Mesenteric fat pad (tissue), 1 donor: ENCODE measurements at regions not wholly inside any gene's neighbourhood (a gene's known extent, or its start where the extent isn't known, plus 50 kb on each side); places are given as distances from the start of the nearest gene placed in this dataset.
"Not testable (repeated sequence)": the region's sequence is repeated elsewhere in the genome, so short reads cannot be mapped to it uniquely, and the experiment has no call there.

ENCODE experiments used
- DNase-seq: peaks from one replicate; pipeline ENCODE4 v3.0.0-alpha.2; 2020; ENCODE audit warnings: low spot score
- donor health status: DM: yes; HTN: yes; CAD: no.

DNA sequence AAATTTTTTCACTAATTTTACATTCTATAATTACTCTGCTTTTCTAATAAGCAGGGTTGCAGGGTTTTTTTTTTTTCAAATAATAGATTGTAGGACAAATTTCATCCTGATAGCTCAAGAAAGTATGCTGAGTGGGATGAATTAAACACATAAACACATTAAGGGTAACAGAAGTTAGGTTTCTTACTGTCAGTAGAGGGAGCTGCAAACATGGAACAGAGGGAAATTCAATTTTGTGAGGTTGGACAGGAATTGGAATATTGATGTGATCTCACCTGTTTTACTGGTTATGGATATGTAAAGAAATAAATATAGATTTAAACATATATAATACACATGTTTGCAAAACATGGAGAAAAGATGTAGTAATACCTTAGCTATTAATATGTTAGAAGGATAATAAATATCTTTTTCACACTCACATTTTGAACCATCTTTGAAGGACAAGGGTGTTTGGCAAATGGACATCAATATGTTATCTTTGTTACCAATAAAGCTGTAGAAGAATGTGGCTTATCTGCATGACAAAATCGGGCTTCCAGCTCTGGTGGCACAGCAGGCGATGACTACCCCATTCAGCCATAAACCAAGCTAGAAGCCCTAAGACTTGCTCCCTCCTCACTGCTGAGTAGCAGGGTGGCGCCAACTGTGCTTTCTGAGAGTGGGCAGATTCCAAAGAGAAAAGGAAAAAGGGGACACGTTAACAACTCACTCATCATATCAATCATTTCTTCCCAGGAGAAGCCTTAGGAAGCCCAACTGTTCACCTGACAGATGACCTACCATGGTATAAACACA is 1257.4 kb downstream of the GATA3 start:
- no peak for DNase-seq

DNA sequence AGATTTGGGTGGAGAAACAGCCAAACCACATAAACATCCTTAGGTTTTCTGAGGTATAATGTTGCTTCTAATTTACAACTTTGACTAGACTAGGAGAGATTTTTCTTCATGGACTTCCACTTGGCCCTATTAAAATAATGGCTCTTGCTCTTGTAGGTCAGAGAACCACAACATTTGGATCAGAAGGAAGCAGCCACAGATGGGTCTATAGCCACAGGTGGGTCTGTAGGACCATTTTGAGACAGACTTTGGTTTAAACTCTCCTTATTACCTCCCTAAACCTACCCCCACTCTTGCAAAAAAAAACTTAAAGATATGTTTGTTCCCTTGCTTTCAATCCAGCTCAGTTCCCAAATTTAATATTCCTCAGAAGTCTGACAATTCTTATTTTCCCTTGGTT is 1260.8 kb downstream of the GATA3 start:
- no peak for DNase-seq

DNA sequence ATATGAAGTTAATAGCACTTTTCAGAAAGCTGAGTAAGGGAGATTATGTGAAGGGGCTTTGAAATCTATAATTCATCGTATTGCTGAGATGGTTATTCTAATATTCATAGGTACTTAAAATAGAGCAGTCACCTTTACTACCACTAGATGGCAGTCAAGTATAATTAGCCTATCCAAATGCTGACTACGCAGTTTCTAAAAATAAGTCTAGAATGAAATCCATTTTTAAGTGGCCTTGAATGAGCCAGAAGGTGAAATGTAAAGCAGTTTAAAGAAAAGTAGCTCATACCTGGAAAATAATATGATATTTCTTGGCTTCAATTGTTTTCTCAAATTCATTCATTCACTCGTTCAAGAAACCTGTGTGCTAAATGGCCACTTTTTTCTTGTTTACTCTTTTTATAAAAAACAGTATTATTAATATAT is 1277.1 kb downstream of the GATA3 start:
- no peak for DNase-seq

DNA sequence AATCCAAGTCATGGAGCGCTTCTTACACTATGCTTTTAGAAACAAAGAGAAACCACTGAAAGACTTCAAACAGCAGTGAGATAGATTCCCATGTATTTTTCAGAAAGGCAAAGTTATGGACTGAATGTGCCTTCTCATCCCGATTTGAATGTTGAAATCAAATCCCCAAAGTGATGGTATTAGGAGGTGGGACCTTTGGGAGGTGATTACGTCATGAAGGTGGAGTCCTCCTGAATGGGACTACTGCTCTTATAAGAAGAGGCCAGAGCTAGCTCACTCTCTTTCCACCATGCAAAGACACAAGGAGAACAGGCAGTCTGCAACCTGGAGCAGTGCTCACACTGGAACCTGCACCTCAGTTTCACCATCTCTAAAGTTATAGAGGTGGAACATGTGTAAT is 1279.8 kb downstream of the GATA3 start:
- DNase-seq, result no peak

DNA sequence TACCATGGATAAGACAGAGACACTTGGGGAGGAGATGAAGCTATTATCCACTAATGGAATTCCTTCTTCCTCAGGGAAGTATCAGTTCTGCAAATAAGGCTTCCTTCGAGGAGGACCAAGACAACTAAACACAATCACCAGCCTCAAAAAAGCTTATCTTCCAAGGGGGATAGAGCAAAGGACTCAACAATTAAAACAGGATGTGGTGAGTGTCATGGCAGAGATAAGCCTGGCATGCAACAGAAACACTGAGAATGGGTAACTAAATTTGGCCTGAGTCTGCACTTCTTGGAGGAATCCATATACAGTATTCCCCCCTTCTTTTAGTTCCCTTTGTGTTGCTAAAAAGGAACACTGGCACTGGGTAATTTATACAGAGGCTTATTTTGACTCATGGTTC is 1285.2 kb downstream of the GATA3 start:
- DNase-seq, result no peak

DNA sequence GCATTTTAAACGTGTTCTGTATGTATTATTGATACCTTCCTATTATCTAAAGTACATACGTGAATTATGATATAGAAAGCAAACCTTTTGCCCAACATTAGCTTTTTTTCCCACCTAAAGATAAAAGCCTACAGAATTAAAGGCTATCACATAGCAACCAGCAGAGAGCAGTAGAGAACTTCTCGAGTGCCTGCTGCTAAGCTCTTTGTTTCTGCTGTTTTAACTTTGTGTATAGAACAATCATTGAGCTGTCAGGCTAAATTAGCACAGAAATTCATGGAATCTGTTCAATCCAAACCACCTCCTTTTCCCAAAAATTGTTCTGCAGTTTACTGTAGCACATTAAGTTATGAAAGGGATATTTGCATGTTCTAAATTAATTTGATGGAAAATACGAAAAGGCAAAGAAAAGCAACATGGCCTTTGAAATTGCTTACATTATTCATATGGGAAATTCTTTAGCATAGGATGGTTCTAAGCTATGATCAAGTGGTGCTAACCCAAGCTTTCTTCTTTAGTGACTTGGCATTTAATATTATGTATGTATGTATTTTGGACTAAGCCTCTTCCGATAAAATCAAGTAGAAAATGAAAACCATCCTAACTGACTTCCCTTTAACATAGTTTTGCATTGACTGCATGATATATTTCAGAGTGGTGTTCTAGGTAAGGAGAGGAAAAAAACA is 1288.5 kb downstream of the GATA3 start:
- no peak for DNase-seq

DNA sequence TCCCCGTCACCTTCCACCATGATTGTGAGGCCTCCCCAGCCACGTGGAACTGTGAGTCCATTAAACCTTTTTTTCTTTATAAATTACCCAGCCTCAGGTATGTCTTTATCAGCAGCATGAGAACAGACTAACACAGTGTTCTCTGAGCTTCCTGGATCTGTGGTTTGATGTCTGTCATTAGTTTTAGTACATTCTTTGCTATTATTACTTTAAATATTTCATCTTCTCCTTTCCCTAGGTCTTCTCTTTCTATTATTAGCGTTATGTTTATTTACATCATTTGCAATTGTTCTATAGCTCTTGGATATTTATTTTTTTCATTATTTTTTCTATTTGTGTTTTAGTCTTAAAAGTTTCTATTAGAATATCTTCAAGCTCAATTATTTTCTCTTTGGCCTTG is 1293.4 kb downstream of the GATA3 start:
- DNase-seq, result not testable (repeated sequence)

DNA sequence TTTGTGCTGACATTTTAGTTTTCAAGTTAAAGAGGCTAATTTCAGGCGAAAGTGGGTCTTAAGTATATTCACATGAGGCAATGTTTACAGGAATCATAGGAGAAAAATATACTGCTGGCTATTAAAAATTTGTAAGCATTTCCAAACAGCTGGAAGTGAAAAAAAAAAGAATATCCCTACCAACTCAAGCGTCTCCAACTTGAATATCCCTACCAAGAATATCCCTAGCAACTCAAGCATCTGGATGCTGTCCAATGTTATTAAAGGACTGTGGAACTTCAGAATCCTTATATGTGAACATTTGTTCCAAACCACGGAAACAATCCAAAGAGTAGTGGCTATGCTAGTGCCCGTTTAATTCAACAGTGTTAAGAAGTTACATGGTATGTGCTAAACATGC is 1303.0 kb downstream of the GATA3 start:
- DNase-seq, result no peak

DNA sequence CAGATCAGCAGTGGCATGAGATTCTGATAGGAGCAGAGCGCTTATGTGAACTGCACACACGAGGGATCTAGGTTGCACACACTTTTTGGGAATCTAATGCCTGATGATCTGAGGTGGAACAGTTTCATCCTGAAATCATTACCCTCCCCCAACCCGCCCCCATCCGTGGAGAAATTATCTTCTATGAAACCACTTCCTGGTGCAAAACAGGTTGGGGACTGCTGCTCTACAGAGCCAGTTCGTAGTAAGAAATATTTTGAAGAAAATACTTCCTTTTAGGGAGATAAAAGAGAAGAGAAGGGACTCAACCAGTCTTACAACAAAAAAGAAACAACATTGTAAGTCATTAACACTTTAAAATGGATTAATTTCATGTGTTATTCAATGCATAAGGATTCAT is 1308.2 kb downstream of the GATA3 start:
- no peak for DNase-seq

DNA sequence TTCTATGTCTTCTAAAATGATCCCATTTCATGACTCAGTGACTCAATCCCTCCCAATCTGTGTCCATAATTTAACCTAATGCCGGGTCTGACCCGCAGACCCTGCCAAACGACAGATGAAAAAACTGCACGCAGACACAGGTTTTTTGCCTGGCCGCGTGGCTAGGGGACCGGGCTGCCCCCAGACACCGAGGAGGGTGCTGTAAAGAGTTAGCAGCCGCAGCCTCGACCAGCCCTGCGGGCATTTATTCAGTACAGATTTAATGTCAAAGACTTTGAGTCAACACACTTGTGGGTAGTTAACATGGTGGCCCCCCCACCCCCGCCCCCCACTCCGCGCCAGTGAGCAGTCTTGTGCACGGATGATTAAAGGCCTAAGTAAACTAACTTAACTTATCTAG is 1324.7 kb downstream of the GATA3 start:
- no peak for DNase-seq

DNA sequence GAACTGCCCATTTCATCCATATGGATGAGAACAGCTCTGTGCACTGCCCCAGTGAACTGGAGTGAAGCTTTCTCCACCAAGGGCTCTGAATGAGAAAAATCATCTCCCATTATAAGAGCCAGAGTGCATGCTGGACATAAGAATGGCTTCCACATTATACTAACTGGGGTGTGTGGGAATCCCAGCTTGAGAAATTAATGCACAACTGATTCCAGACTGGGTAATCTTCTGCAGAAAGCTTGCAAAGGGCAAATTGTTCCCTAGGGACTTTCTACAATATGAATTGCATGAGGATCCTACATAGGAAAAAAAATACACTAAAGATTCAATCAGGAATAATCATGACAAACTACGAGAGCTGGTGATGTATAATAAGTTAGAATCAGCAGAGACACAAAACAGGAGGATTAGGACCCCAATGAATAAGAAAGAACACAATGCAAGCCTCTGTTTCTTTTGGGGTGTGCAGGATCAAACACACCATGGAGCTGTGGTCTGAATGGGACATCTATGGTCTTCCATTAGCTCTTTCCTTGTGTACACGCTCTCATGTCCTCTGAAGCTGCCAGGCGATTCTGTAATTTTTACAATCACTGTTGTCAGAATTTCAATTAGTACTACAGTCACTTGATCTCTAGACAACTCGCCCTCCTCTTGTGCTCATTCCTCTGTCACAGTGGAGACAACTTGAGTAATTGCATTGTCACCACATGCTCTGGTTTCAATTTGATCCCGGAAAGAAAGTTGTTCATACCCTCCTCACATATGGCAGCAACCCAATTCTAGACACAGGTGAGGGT is 1327.4 kb downstream of the GATA3 start:
- no peak for DNase-seq

DNA sequence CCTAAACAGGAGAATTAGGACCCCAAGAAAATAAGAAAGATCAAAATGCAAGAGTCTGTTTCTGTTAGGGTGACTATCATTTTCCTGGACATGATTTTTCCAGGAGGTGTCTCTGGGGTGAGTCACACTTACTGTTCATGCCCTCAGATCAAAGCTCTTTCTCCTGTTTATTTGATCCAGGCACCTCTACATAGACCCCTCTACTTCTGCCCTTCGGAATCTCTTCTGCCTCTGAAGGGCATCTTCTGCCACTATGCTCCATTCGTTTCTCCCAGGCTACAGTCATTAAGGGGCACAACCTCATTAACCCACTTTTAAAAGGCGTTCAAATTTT is 1328.0 kb downstream of the GATA3 start:
- DNase-seq, result no peak

DNA sequence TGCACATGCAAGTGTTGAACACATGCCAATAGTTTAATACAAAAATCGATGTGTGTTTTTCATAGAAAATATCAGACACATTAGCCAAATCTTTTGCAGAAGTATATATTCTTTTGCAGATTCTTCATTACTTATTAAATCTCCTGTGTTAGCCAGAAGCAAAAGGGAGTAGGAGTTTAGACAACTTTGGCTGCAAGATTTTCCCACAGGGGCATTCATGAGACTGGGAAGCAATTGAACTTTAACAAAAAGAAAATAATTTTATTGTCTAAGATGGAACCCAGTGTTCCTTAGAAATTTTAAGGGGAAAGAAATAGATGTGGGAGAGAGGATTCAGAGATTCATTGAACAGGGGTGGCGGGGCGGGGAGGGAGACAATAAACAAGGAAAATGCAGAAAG is 1336.0 kb downstream of the GATA3 start:
- no peak for DNase-seq

DNA sequence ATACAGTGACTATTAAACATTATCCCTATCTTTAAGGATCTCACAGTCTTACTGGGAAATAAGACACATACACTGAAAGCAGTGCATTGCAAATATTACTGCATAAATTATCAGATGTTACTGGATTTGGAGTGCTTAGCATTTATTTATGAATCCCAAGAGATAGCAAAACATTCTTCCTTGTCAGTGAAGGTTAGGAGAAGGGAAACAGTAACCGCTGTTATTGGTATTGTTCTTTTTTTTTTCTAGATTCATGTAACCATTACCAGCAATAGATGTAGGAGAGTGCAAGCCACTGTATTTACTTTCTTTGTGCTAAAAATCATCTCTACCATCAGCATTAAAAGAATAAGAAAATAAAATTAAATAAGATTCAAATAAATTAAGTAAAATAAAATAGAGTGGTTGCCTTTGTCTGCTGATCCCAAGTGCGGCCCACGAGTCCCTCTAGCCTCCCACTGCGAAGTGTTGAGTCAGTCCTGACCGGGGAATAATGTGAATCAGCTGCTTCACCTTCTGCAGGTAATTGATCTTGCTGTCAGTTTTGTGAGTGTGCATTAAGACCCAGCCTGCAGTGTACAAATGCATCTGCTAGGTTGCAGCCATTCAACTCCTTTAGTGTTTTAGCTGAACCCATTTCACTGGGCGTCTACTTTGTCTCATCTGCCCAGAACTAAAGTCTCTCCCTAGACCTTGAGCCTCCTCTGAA is 1344.9 kb downstream of the GATA3 start:
- DNase-seq, result no peak

DNA sequence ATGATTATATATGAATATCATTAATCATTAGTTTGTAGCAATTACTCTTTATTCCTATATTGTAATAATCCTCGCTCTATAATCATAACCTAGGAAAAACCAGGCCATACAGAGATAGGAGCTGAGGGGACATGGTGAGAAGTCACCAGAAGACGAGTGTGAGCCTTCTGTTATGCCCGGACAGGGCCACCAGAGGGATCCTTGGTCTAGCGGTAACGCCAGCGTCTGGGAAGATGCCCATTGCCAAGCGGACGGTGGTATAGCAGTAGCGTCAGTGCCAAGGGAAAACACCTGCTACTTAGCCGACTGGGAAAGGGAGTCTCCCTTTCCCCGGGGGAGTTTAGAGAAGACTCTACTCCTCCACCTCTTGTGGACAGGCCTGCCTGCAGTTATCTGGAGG is 1347.6 kb downstream of the GATA3 start:
- DNase-seq, result not testable (repeated sequence)

DNA sequence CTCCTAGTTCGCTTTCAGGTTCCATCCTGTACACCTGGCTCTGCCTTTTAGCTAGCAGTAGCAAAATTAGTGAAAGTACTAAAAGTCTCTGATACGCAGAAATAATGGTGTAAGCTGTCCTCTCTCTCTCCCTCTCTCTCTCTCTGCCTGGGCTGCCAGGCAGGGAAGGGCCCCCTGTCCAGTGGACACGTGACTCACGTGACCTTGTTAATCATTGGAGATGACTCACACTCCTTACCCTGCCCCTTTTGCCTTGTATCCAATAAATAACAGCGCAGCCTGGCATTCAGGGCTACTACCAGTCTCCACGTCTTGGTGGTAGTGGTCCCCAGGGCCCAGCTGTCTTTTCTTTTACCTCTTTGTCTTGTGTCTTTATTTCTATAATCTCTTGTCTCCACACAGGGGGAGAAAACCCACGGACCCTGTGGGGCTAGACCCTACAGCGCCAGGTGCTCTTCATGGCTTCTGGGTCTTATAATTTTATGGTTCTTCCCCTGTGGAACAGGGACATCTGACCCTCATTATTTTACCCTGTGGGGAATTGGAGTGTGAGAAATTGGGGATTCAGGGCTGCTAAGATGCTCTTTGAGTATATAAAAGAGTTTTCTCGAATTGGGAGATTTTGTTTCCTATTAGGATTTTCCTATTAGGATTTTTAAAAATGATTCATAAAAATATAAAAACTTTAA is 1348.2 kb downstream of the GATA3 start:
- DNase-seq, result not testable (repeated sequence)

DNA sequence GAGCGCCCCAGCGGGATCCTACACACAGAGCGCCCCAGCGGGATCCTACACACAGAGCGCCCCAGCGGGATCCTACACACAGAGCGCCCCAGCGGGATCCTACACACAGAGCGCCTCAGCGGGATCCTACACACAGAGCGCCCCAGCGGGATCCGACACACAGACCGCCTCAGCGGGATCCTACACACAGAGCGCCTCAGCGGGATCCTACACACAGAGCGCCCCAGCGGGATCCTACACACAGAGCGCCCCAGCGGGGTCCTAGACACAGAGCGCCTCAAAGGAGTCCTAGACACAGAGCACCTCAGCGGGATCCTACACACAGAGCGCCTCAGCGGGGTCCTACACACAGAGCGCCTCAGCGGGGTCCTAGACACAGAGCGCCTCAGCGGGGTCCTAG is 1352.7 kb downstream of the GATA3 start:
- not testable (repeated sequence) for DNase-seq

DNA sequence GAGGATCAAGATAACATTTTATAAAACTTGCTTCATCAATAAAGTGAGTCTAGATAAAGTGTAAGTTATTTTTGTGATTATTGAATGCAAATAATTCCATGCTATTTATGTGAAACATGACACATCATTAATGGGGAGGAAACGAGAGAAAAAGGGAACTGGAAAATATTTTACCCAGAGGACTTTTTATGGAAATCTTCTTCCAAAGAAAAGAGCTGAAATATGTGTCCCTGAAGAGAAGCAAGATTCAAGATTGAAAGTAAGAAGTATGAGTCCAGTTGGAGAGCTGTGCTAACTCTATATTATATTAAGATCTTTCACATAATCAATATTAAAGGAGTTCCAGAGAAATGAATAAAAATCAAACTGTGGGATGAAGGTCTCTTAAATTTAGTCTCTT is 1361.8 kb downstream of the GATA3 start:
- DNase-seq, result no peak

DNA sequence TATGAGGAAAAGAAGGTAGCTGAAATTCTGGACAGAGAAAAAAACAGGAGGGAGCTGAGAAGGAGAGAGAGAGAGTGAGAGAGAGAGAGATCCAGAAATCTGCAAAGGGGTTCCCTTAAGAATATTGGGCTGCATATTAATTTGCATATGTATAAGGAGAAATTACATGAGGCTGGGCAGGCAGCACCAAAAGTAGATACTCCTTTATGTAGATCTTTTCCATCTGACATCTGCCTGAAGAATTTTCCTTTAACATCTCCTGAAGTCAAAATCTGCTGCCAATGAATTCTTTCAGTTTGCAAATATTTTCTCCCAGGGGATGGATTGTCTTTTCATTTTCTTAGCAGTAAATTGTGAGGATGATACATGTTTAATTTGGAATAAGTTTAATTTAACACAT is 1365.3 kb downstream of the GATA3 start:
- no peak for DNase-seq

DNA sequence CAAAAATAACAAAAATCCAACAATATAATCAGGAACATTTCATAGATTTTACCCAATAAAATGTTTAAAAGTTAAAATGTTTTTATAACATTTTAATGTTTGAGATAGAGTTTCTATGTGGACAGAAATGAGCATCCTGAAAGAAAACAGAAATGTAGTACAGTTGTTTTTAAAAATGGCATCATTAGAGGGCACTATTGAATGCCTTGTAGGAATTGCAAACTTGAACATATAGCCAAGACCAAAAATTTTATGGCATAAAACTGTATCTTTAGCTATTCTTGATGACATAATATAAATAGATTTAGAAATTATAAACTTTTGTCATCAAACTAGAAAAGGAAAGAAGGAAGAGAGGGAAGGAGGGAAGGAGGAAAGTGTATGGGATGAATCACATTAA is 1372.7 kb downstream of the GATA3 start:
- DNase-seq, result no peak

DNA sequence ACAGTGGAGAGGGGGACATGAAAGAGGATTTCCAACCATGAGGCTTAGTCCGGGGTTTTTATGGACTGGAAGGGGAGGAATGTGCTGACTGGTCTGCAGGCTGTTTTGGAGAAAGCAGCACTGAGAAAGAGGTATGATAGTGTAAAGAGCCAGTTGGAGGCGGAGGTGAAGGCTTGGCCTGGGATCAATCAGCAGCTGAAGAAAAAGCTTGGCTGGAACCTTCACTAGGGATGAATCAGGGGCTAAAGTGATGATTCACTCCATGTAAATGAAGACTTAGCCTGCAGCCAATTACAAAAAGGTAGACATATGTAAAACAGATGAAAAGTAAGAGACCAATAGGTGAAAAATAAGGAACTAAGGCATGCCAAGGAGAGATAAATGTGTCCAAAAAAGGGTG is 1382.6 kb downstream of the GATA3 start:
- DNase-seq, result no peak
